ENCODE measurements at regions not wholly inside any gene's neighbourhood (a gene's known extent, or its start where the extent isn't known, plus 50 kb on each side); places are given as distances from the start of the nearest gene placed in this dataset.

DNA sequence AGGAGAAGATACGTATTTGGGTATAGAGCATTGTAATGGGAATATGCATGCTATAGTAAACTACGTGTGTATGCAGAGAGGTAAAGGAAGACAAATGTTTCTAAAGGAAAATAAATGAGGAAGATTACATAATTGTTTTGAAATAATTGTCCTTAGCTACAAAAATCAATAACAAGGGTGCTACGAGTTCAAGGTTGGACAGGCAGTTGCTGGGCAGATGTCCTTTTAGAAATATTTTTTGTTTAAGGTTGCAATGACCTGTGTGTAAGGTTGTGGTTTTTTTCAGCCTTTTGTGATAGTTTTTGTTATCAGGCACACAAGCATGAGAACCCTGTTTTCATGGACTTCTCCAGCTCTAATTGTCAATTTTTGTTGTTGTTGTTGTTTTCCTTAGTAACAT lies 1304.1 kb upstream of the CHAC2 start:
- in situ Hi-C loops (cut with MboI; ENCODE audit: low pct_ligation_motif_present in 1 of 4, low pct_unique_long_range_greater_than_20kb in 1 of 4, low sequenced_read_pairs in 3 of 4) (no loop called here), intact Hi-C loops (cut with DNase I; ENCODE audit: low total_unique reads) (no loop called here)
- 73 to 76% methylated on average over 3 of the region's 3 CpGs for WGBS, 2 donors (ENCODE audit: low coverage in 1 of 2)
- Histone ChIP-seq H3K4me3 (no peak overlapping the region), H3K27me3 (no peaks in the 10 kb centered on the region), H3K27ac (no peak overlapping the region), H3K36me3 (no peaks in the 10 kb centered on the region), H3K9me3 (no peaks in the 10 kb centered on the region), H3K4me1 (no peaks in the 10 kb centered on the region)
- no peak for TF ChIP-seq EP300 (IDR thresholded peaks at IDR 0.05; ENCODE audit: low read depth)
- no peak for TF ChIP-seq POLR2A (IDR thresholded peaks at IDR 0.05)
- no peak for TF ChIP-seq POLR2AphosphoS5 (IDR thresholded peaks at IDR 0.05)
- TF ChIP-seq, protein P1, sequence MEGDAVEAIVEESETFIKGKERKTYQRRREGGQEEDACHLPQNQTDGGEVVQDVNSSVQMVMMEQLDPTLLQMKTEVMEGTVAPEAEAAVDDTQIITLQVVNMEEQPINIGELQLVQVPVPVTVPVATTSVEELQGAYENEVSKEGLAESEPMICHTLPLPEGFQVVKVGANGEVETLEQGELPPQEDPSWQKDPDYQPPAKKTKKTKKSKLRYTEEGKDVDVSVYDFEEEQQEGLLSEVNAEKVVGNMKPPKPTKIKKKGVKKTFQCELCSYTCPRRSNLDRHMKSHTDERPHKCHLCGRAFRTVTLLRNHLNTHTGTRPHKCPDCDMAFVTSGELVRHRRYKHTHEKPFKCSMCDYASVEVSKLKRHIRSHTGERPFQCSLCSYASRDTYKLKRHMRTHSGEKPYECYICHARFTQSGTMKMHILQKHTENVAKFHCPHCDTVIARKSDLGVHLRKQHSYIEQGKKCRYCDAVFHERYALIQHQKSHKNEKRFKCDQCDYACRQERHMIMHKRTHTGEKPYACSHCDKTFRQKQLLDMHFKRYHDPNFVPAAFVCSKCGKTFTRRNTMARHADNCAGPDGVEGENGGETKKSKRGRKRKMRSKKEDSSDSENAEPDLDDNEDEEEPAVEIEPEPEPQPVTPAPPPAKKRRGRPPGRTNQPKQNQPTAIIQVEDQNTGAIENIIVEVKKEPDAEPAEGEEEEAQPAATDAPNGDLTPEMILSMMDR (IDR thresholded peaks at IDR 0.05) = no peak
- no peak for DNase-seq

DNA sequence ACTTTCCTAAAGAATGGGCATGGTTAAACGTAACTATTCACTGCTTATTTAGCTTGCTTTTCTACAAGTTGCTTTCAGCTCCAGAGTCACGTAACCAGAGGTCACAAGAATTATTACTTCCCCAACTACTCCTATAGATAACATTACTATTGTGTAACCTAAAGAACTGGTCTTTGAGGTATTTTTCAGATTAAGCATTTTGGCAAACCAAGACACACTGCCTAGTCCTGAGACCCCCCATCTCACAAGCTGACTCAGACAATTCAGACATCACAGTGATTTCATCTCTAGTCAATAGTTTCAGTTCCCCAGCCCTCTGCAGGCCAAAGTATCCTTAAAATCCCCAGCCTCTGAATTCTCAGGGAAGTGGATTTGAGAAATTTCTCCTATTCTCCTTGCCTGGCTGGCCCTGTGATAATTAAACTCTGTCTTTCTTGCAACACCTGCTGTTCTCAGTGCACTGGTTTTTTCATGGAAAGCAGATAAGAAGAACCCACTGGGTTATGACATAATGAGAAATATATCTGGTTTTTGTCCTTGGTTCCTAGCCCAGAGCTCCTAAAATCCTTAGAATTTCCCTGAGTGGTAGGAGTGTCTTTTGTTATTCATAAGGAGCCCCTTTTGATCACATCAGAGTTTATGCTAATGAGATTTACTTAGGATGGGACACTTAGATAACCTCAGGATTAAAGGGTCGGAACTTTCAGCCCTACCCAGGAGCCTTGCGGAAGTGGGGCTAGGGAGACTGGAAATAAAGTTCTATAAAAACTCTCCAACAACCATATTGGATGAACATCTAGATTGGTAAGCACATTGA lies 1310.8 kb upstream of the CHAC2 start:
- in situ Hi-C loops (cut with MboI; ENCODE audit: low pct_ligation_motif_present in 1 of 4, low pct_unique_long_range_greater_than_20kb in 1 of 4, low sequenced_read_pairs in 3 of 4) = no loop called here
- no peak for DNase-seq
- no peak overlapping the region for H3K27ac ChIP-seq

DNA sequence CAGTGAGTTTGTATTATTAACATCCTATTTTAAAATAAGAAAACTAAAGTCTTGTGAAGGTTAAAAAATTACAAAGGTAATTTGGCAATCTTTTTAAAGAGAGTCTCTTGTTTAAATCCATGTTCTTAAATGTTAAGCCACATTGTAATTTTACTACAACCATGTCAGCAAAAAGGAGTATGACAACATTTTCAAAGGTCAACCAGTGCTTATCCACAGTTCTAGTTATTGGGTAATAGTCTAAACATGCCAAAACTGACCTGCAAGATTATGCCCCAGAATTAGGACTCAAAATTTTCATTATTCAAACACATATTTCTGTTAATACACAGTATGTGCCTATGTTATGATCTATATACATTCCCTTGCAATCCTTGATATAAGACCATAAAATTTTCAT lies 1312.6 kb upstream of the CHAC2 start:
- H3K27me3 ChIP-seq = no peaks in the 10 kb centered on the region
- no peak for TF ChIP-seq POLR2AphosphoS5 (IDR thresholded peaks at IDR 0.05)
- intact Hi-C loops (cut with DNase I; ENCODE audit: low total_unique reads) = no loop called here
- no peak overlapping the region for H3K4me3 ChIP-seq
- H3K27ac ChIP-seq = no peak overlapping the region
- no peak for DNase-seq
- H3K9me3 ChIP-seq = no peaks in the 10 kb centered on the region
- in situ Hi-C loops (cut with MboI; ENCODE audit: low pct_ligation_motif_present in 1 of 4, low pct_unique_long_range_greater_than_20kb in 1 of 4, low sequenced_read_pairs in 3 of 4) = no loop called here
- H3K36me3 ChIP-seq = no peaks in the 10 kb centered on the region
- H3K4me1 ChIP-seq = no peaks in the 10 kb centered on the region

More for the DNA sequence above, 1310.8 kb upstream of the CHAC2 start:
- no peaks in the 10 kb centered on the region for H3K4me1 ChIP-seq
- no peaks in the 10 kb centered on the region for H3K9me3 ChIP-seq
- 79 to 80% methylated on average over 2 to 4 of the region's 4 CpGs for WGBS, 2 donors (ENCODE audit: low coverage in 1 of 2)
- no peak overlapping the region for H3K4me3 ChIP-seq
- TF ChIP-seq, protein P1 (IDR thresholded peaks at IDR 0.05) = no peak
- TF ChIP-seq EP300 (IDR thresholded peaks at IDR 0.05; ENCODE audit: low read depth) (no peak), POLR2AphosphoS5 (IDR thresholded peaks at IDR 0.05) (no peak), POLR2A (IDR thresholded peaks at IDR 0.05) (no peak)
- no peaks in the 10 kb centered on the region for H3K36me3 ChIP-seq
- intact Hi-C loops (cut with DNase I; ENCODE audit: low total_unique reads) = no loop called here
- H3K27me3 ChIP-seq = no peaks in the 10 kb centered on the region

DNA sequence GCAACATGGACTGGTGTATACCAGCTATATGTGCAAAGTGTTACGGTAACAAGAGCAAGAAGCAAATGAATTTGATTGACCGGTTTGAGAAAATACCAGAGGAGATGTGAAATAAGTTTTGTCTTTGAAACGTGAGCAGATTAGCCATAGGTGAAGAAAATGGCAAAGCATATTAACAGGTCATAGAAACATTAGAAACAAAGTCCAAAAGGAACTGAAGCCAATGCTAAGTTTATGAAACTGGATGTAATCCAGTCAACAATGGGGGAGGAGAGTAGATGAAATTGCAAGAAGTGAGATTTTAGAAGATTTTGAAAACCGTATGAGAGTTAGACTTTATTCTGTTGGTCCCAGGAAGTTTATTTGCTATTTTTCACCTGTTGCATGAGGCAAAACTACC lies 1315.4 kb upstream of the CHAC2 start:
- no peak for DNase-seq
- Histone ChIP-seq H3K27me3 (no peaks in the 10 kb centered on the region), H3K36me3 (no peaks in the 10 kb centered on the region), H3K27ac (no peak overlapping the region), H3K4me1 (no peaks in the 10 kb centered on the region), H3K4me3 (no peak overlapping the region), H3K9me3 (no peaks in the 10 kb centered on the region)
- TF ChIP-seq EP300 (IDR thresholded peaks at IDR 0.05; ENCODE audit: low read depth) = no peak
- TF ChIP-seq, protein P1 (IDR thresholded peaks at IDR 0.05) = no peak
- TF ChIP-seq POLR2AphosphoS5 (IDR thresholded peaks at IDR 0.05) = no peak
- TF ChIP-seq POLR2A (IDR thresholded peaks at IDR 0.05) = no peak
- WGBS, 2 donors (ENCODE audit: low coverage in 1 of 2) = 84 to 86% methylated on average over 4 of the region's 4 CpGs
- in situ Hi-C loops (cut with MboI; ENCODE audit: low pct_ligation_motif_present in 1 of 4, low pct_unique_long_range_greater_than_20kb in 1 of 4, low sequenced_read_pairs in 3 of 4) = no loop called here
- intact Hi-C loops (cut with DNase I; ENCODE audit: low total_unique reads) = no loop called here

DNA sequence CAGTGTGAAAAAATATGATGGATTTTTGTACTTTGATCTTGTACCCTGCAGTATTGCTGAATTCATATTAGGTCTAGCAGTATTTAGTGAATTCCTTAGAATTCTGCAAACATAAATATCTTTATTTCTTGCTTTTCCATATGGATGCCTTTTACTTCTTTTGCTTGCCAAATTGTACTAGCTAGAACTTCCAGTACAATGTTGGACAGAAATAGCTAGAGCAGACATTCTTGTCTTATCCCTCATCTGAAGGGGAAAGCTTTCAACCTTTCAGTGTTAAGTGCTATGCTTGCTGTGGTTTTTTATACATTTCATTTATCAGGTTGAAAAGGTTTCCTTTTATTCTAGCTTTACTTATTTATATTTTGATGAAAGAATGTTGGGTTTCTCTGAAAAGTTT lies 1321.9 kb upstream of the CHAC2 start:
- no peak for DNase-seq
- no peak overlapping the region for H3K27ac ChIP-seq
- TF ChIP-seq, protein P1 (IDR thresholded peaks at IDR 0.05) = no peak
- TF ChIP-seq POLR2A (IDR thresholded peaks at IDR 0.05) (no peak), EP300 (IDR thresholded peaks at IDR 0.05; ENCODE audit: low read depth) (no peak), POLR2AphosphoS5 (IDR thresholded peaks at IDR 0.05) (no peak)
- no peaks in the 10 kb centered on the region for H3K9me3 ChIP-seq
- H3K4me1 ChIP-seq = no peaks in the 10 kb centered on the region
- in situ Hi-C loops (cut with MboI; ENCODE audit: low pct_ligation_motif_present in 1 of 4, low pct_unique_long_range_greater_than_20kb in 1 of 4, low sequenced_read_pairs in 3 of 4) = no loop called here
- H3K27me3 ChIP-seq = no peaks in the 10 kb centered on the region
- H3K36me3 ChIP-seq = no peaks in the 10 kb centered on the region
- intact Hi-C loops (cut with DNase I; ENCODE audit: low total_unique reads) = no loop called here
- H3K4me3 ChIP-seq = no peak overlapping the region

Measured in transverse colon (tissue), 4 donors.